ENCODE measurements at regions not wholly inside any gene's neighbourhood (a gene's known extent, or its start where the extent isn't known, plus 50 kb on each side); places are given as distances from the start of the nearest gene placed in this dataset.
A peak's percentile ranks its signal among the peaks of the same experiment; 100 is the strongest.

DNA sequence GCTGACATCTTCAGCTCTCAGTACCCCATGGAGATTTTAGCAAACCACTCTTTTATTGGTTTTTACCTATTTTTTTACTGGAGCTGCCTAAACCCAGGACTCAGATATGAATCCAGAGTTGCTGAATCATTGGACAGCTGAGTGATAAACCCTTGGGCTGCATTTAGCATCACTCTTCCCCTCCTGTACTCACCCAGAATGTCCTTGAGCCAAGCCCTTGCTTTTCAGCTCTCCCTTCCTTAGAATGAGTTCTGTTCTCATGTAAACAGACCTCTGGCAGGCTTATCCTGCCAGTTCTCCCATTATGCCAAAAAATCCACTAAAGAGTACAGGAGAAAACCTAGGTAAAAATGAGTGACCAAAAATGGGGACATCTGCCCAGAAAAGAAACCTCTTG, 200.1 kb upstream of the POU2AF2 start:
- peak in 3 of 8 donors; percentile 39 to 72 (median 42) for ATAC-seq

GRCh38 chr11:111044751-111045406, 200.6 kb upstream of the POU2AF2 start:
- WGBS, 2 donors = 82 to 86% methylated on average over 6 of the region's 6 CpGs
- Histone ChIP-seq H3K4me1 (no peaks in the 10 kb centered on the region), H3K27ac (no peak overlapping the region), H3K36me3 (no peaks in the 10 kb centered on the region), H3K27me3 (no peaks in the 10 kb centered on the region), H3K9me3 (no peaks in the 10 kb centered on the region), H3K4me3 (no peak overlapping the region)
- TF ChIP-seq, protein P1, sequence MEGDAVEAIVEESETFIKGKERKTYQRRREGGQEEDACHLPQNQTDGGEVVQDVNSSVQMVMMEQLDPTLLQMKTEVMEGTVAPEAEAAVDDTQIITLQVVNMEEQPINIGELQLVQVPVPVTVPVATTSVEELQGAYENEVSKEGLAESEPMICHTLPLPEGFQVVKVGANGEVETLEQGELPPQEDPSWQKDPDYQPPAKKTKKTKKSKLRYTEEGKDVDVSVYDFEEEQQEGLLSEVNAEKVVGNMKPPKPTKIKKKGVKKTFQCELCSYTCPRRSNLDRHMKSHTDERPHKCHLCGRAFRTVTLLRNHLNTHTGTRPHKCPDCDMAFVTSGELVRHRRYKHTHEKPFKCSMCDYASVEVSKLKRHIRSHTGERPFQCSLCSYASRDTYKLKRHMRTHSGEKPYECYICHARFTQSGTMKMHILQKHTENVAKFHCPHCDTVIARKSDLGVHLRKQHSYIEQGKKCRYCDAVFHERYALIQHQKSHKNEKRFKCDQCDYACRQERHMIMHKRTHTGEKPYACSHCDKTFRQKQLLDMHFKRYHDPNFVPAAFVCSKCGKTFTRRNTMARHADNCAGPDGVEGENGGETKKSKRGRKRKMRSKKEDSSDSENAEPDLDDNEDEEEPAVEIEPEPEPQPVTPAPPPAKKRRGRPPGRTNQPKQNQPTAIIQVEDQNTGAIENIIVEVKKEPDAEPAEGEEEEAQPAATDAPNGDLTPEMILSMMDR (IDR thresholded peaks at IDR 0.05) = no peak
- intact Hi-C loops (cut with DNase I) = no loop called here
- ATAC-seq (no peak), DNase-seq (no peak)

More for the DNA sequence above, 200.1 kb upstream of the POU2AF2 start:
- intact Hi-C loops (cut with DNase I) = no loop called here
- TF ChIP-seq, protein P1 (IDR thresholded peaks at IDR 0.05) = no peak
- Histone ChIP-seq H3K9me3 (no peaks in the 10 kb centered on the region), H3K36me3 (no peaks in the 10 kb centered on the region), H3K27me3 (no peaks in the 10 kb centered on the region), H3K4me3 (no peak overlapping the region), H3K27ac (no peak overlapping the region), H3K4me1 (no peaks in the 10 kb centered on the region)
- no peak for DNase-seq

GRCh38 chr11:111039982-111040381, 205.5 kb upstream of the POU2AF2 start:
- Histone ChIP-seq H3K36me3 (no peaks in the 10 kb centered on the region), H3K27ac (no peak overlapping the region), H3K4me3 (no peak overlapping the region), H3K27me3 (no peaks in the 10 kb centered on the region), H3K9me3 (peaks cover 0 to 9% (median 0%) of the 10 kb centered on the region in 11 donors), H3K4me1 (no peaks in the 10 kb centered on the region)
- DNase-seq (no peak), ATAC-seq (no peak)
- TF ChIP-seq, protein P1 (IDR thresholded peaks at IDR 0.05) = no peak
- WGBS, 2 donors = 88 to 93% methylated on average over 3 of the region's 3 CpGs
- intact Hi-C loops (cut with DNase I) = no loop called here

DNA sequence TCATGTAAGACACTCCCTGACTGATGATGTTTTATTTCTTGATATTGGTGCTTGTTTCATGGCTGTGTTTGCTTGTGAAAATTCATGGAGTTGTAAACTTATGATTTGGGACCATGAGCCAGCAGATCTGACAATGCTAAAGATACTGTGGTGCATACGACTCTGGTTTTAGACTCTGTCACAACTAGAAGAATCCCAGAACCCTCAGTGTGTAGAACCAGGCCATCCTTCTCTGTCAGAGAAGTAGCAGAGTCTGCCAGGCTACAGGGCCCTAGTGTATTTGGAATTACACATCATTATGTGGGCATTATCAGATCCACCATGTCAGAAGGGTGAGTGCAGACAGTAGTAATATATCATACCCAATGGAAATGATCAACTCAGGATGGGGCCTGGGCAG, 209.8 kb upstream of the POU2AF2 start:
- no peaks in the 10 kb centered on the region for H3K27me3 ChIP-seq
- ATAC-seq (no peak), DNase-seq (no peak)
- H3K9me3 ChIP-seq = peaks cover 0 to 24% (median 0%) of the 10 kb centered on the region in 11 donors
- H3K27ac ChIP-seq = no peak overlapping the region
- intact Hi-C loops (cut with DNase I) = no loop called here
- no peaks in the 10 kb centered on the region for H3K36me3 ChIP-seq
- no peak overlapping the region for H3K4me3 ChIP-seq
- TF ChIP-seq, protein P1 (IDR thresholded peaks at IDR 0.05) = no peak
- 66 to 79% methylated on average over 1 of the region's 1 CpG for WGBS, 2 donors
- no peaks in the 10 kb centered on the region for H3K4me1 ChIP-seq
